ENCODE measurements at regions not wholly inside any gene's neighbourhood (a gene's known extent, or its start where the extent isn't known, plus 50 kb on each side); places are given as distances from the start of the nearest gene placed in this dataset.

- TF ChIP-seq CTCF (IDR thresholded peaks at IDR 0.05; ENCODE audit: low read depth, low read length, poor library complexity, severe bottlenecking): no peak
- no peak for TF ChIP-seq EZH2phosphoT487 (IDR thresholded peaks at IDR 0.05; ENCODE audit: borderline replicate concordance, low read length)
Measured at GRCh38 chr20:40617594-40617993, 71.4 kb downstream of the MAFB start.

All from DOHH2 (cell line).